ENCODE measurements at regions not wholly inside any gene's neighbourhood (a gene's known extent, or its start where the extent isn't known, plus 50 kb on each side); places are given as distances from the start of the nearest gene placed in this dataset.
"Not testable (repeated sequence)": the region's sequence is repeated elsewhere in the genome, so short reads cannot be mapped to it uniquely, and the experiment has no call there.

GRCh38 chr5:119725291-119725690, 95.9 kb downstream of the FAM170A start:
- TF ChIP-seq CTCF, POLR2A (IDR thresholded peaks at IDR 0.05): not testable (repeated sequence)
